ENCODE measurements at regions not wholly inside any gene's neighbourhood (a gene's known extent, or its start where the extent isn't known, plus 50 kb on each side); places are given as distances from the start of the nearest gene placed in this dataset.
"Not testable (repeated sequence)": the region's sequence is repeated elsewhere in the genome, so short reads cannot be mapped to it uniquely, and the experiment has no call there.

- ChIA-PET CTCF (no interaction called here), POLR2A (no interaction called here)
- no peak for DNase-seq (ENCODE audit: extremely low spot score)
- no peak for TF ChIP-seq CTCF (IDR thresholded peaks at IDR 0.05; ENCODE audit: control extremely low read depth, extremely low read depth, low read depth, missing control alignments)
These were observed 81.0 kb downstream of the CPXCR1 start for GRCh38 chrX:88828011-88828410.

GRCh38 chrX:88830111-88830510, 83.1 kb downstream of the CPXCR1 start:
- ChIA-PET CTCF (no interaction called here), POLR2A (no interaction called here)
- DNase-seq (ENCODE audit: extremely low spot score): no peak
- no peak for TF ChIP-seq CTCF (IDR thresholded peaks at IDR 0.05; ENCODE audit: control extremely low read depth, extremely low read depth, low read depth, missing control alignments)

- CTCF ChIA-PET; POLR2A ChIA-PET; DNase-seq (ENCODE audit: extremely low spot score): not testable (repeated sequence)
These were observed 90.7 kb downstream of the CPXCR1 start for GRCh38 chrX:88837721-88838120.

GRCh38 chrX:88838392-88838791, 91.4 kb downstream of the CPXCR1 start:
- no peak for TF ChIP-seq CTCF (IDR thresholded peaks at IDR 0.05; ENCODE audit: control extremely low read depth, extremely low read depth, low read depth, missing control alignments)
- ChIA-PET CTCF (no interaction called here), POLR2A (no interaction called here)
- DNase-seq (ENCODE audit: extremely low spot score): no peak

GRCh38 chrX:88843841-88844240, 96.8 kb downstream of the CPXCR1 start:
- DNase-seq (ENCODE audit: extremely low spot score); POLR2A ChIA-PET; CTCF ChIA-PET: not testable (repeated sequence)

- no peak for TF ChIP-seq CTCF (IDR thresholded peaks at IDR 0.05; ENCODE audit: control extremely low read depth, extremely low read depth, low read depth, missing control alignments)
- DNase-seq (ENCODE audit: extremely low spot score): no peak
- POLR2A ChIA-PET: no interaction called here
- CTCF ChIA-PET: no interaction called here
These were observed 106.9 kb downstream of the CPXCR1 start for GRCh38 chrX:88853925-88854324.

GRCh38 chrX:88863726-88864125, 116.7 kb downstream of the CPXCR1 start:
- ChIA-PET POLR2A (no interaction called here), CTCF (no interaction called here)
- no peak for TF ChIP-seq CTCF (IDR thresholded peaks at IDR 0.05; ENCODE audit: control extremely low read depth, extremely low read depth, low read depth, missing control alignments)
- DNase-seq (ENCODE audit: extremely low spot score): no peak

- ChIA-PET CTCF (no interaction called here), POLR2A (no interaction called here)
- DNase-seq (ENCODE audit: extremely low spot score): no peak
- no peak for TF ChIP-seq CTCF (IDR thresholded peaks at IDR 0.05; ENCODE audit: control extremely low read depth, extremely low read depth, low read depth, missing control alignments)
These were observed 118.6 kb downstream of the CPXCR1 start for GRCh38 chrX:88865634-88866033.
